SK-N-MC (cell line): ENCODE measurements at regions not wholly inside any gene's neighbourhood (a gene's known extent, or its start where the extent isn't known, plus 50 kb on each side); places are given as distances from the start of the nearest gene placed in this dataset.

Experiments used
- DNase-seq: peaks from one replicate; pipeline ENCODE4 v3.0.0-alpha.2; 2011; ENCODE audit warnings: low read depth, low spot score
- H3K27ac ChIP-seq: fragments of 200-600 bp; sonication (generic); 2 replicates; pipeline ENCODE4 v1.5.1; 2016; ENCODE audit warnings: mixed run types
- H3K36me3 ChIP-seq: fragments of 200-600 bp; sonication (generic); 2 replicates; pipeline ENCODE4 v1.6.1; 2017; ENCODE audit warnings: antibody characterized with exemption, low read length, mixed read lengths; ENCODE audit not compliant: insufficient read depth
- H3K4me3 ChIP-seq: fragments of 200-600 bp; sonication (generic); 2 replicates; pipeline ENCODE4 v1.5.1; 2016
- H3K9ac ChIP-seq: fragments of 200-600 bp; sonication (generic); 2 replicates; pipeline ENCODE4 v1.8.0; 2017; ENCODE audit warnings: mixed run types, mixed read lengths; ENCODE audit not compliant: insufficient read length
- H3K9me3 ChIP-seq: fragments of 200-600 bp; sonication (generic); 2 replicates; pipeline ENCODE4 v1.6.1; 2017; ENCODE audit warnings: low read depth, mild to moderate bottlenecking, antibody characterized with exemption, low read length, moderate library complexity, mixed read lengths
- EZH2 ChIP-seq: fragments of 200-600 bp; sonication (generic); IDR thresholded peaks from one replicate; pipeline ENCODE4 v1.6.1; 2017; ENCODE audit warnings: antibody characterized with exemption
- FOXP2 ChIP-seq: optimal IDR thresholded peaks from 2 replicates; pipeline ENCODE3; 2011; ENCODE audit warnings: mild to moderate bottlenecking, moderate library complexity; ENCODE audit not compliant: insufficient read depth; ENCODE audit errors: extremely low read length, control extremely low read depth
- POLR2AphosphoS5 ChIP-seq: IDR thresholded peaks from 2 replicates; pipeline ENCODE4 v1.6.1; 2012; ENCODE audit warnings: mild to moderate bottlenecking, low read depth, low read length, borderline replicate concordance

- H3K36me3 ChIP-seq: no peaks in the 10 kb centered on the region
- no peak overlapping the region for H3K27ac ChIP-seq
- no peaks in the 10 kb centered on the region for H3K9me3 ChIP-seq
- DNase-seq: no peak
- TF ChIP-seq EZH2: no peak
- TF ChIP-seq FOXP2: no peak
- no peak for TF ChIP-seq POLR2AphosphoS5
- H3K9ac ChIP-seq: no peak overlapping the region
- no peak overlapping the region for H3K4me3 ChIP-seq
Observed at GRCh38 chr5:89996890-89997289, 412.7 kb downstream of the CETN3 start.

- no peak overlapping the region for H3K27ac ChIP-seq
- TF ChIP-seq FOXP2 (no peak), POLR2AphosphoS5 (no peak), EZH2 (no peak)
- H3K4me3 ChIP-seq: no peak overlapping the region
- no peaks in the 10 kb centered on the region for H3K36me3 ChIP-seq
- no peaks in the 10 kb centered on the region for H3K9me3 ChIP-seq
- no peak overlapping the region for H3K9ac ChIP-seq
- DNase-seq: no peak
Observed at GRCh38 chr5:89996335-89996734, 413.2 kb downstream of the CETN3 start.

- Histone ChIP-seq H3K9ac (no peak overlapping the region), H3K36me3 (no peaks in the 10 kb centered on the region), H3K27ac (no peak overlapping the region), H3K9me3 (no peaks in the 10 kb centered on the region), H3K4me3 (no peak overlapping the region)
- no peak for DNase-seq
- no peak for TF ChIP-seq FOXP2
- no peak for TF ChIP-seq POLR2AphosphoS5
- no peak for TF ChIP-seq EZH2
Observed at GRCh38 chr5:89994266-89994665, 415.3 kb downstream of the CETN3 start.

GRCh38 chr5:89992201-89992600 lies 417.4 kb downstream of the CETN3 start:
- H3K9ac ChIP-seq: no peak overlapping the region
- no peak overlapping the region for H3K4me3 ChIP-seq
- no peaks in the 10 kb centered on the region for H3K9me3 ChIP-seq
- H3K36me3 ChIP-seq: no peaks in the 10 kb centered on the region
- TF ChIP-seq POLR2AphosphoS5 (no peak), EZH2 (no peak), FOXP2 (no peak)
- no peak for DNase-seq
- H3K27ac ChIP-seq: no peak overlapping the region

- Histone ChIP-seq H3K4me3 (no peak overlapping the region), H3K9ac (no peak overlapping the region), H3K9me3 (no peaks in the 10 kb centered on the region), H3K36me3 (no peaks in the 10 kb centered on the region), H3K27ac (no peak overlapping the region)
- no peak for TF ChIP-seq FOXP2
- no peak for TF ChIP-seq POLR2AphosphoS5
- no peak for TF ChIP-seq EZH2
- no peak for DNase-seq
Observed at GRCh38 chr5:89991592-89991991, 418.0 kb downstream of the CETN3 start.

GRCh38 chr5:89989776-89990175 lies 419.8 kb downstream of the CETN3 start:
- no peaks in the 10 kb centered on the region for H3K36me3 ChIP-seq
- no peak for TF ChIP-seq FOXP2
- TF ChIP-seq POLR2AphosphoS5: no peak
- TF ChIP-seq EZH2: no peak
- no peak overlapping the region for H3K27ac ChIP-seq
- no peak overlapping the region for H3K9ac ChIP-seq
- H3K4me3 ChIP-seq: no peak overlapping the region
- no peak for DNase-seq
- H3K9me3 ChIP-seq: no peaks in the 10 kb centered on the region

- no peak overlapping the region for H3K9ac ChIP-seq
- no peaks in the 10 kb centered on the region for H3K36me3 ChIP-seq
- H3K4me3 ChIP-seq: no peak overlapping the region
- H3K9me3 ChIP-seq: no peaks in the 10 kb centered on the region
- no peak for DNase-seq
- TF ChIP-seq POLR2AphosphoS5 (no peak), EZH2 (no peak), FOXP2 (no peak)
- H3K27ac ChIP-seq: no peak overlapping the region
Observed at GRCh38 chr5:89988998-89989655, 420.4 kb downstream of the CETN3 start.

- Histone ChIP-seq H3K9ac (no peak overlapping the region), H3K27ac (no peak overlapping the region), H3K9me3 (no peaks in the 10 kb centered on the region), H3K36me3 (no peaks in the 10 kb centered on the region), H3K4me3 (no peak overlapping the region)
- TF ChIP-seq FOXP2: no peak
- TF ChIP-seq EZH2: no peak
- no peak for TF ChIP-seq POLR2AphosphoS5
- no peak for DNase-seq
Observed at GRCh38 chr5:89988129-89988810, 421.3 kb downstream of the CETN3 start.
